HT1080 (cell line): ENCODE measurements at regions not wholly inside any gene's neighbourhood (a gene's known extent, or its start where the extent isn't known, plus 50 kb on each side); places are given as distances from the start of the nearest gene placed in this dataset.
"Not testable (repeated sequence)": the region's sequence is repeated elsewhere in the genome, so short reads cannot be mapped to it uniquely, and the experiment has no call there.

Source experiments
- DNase-seq: peaks from one replicate; pipeline ENCODE4 v3.0.0-alpha.2; 2015; ENCODE audit warnings: low read depth

DNA sequence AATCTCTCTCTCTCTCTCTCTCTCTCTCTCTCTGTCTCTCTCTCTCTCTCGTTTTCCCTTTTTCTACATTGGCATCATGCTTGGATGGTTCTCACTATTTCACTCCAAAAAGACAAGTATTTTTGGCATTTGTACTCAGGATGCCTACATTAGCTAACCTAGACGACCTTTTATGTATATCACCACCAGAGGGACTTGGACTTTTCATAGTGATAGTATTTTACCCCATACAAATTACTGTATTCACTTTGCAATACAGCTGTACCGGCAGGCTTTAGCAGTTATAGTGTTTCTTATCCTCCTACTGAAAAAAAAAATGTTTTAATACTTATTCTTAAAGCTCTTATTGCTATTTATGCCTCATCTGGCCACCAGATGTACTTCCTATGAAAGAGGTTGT, 687.2 kb upstream of the KLHL1 start:
- DNase-seq = no peak

- DNase-seq = no peak
Observed at GRCh38 chr13:70792121-70792520, 683.9 kb upstream of the KLHL1 start.

- DNase-seq = no peak
Observed at GRCh38 chr13:70789751-70790150, 681.5 kb upstream of the KLHL1 start.

GRCh38 chr13:70788074-70788473, 679.8 kb upstream of the KLHL1 start:
- no peak for DNase-seq

DNA sequence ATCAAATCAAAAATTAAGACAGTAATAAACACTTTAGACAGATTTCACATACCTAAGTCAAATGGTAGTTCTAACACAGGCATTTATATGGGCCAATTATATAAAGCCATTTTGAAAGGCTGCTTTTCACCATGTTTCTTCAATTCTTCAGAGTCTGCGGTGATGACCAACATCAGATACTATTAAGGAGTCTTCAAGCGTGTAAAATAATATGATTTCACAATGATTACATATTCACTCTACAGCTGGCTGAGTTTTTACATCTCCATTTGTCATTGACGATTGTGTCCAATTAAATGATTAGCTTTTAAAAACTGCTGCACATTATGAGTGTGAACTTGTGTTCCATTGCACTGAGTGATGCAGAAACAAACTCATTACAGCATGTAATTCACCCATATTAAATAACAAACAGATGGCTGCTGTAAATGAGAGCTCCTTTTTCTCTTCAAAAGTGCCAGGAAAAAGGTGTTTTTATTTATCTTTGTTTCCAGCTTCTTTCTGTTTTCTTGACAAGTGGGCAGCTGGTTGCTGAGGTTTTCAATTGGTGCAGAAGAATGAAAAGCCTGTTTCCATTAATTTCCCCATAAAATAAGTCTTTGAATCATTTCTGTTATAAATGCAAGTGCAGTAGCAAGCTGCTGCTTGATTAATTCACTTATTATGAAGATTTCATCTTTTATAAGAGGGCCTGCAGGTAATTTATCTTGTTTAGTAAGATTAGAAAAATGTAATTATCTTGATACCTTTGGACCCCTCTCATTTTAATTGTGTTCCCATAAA, 676.1 kb upstream of the KLHL1 start:
- no peak for DNase-seq

DNA sequence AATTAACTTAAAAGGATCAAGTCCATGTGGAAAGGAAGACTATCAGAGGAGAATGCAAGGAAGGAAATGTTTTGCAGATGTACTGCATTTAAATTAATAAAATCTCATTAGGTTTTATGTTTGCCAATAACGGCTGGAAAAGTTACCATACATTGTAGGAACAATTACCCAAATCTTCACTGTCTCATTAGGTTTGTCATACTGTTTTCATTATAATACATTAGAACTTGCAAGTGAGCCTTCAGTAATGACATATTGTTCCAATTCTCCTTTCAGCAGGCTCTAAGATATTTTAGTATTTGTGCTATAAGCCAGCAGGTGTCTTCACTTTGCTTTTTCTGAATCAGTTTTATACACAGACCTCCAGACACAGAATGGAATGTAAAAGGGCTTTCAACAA, 661.6 kb upstream of the KLHL1 start:
- no peak for DNase-seq

GRCh38 chr13:70758932-70759331, 650.7 kb upstream of the KLHL1 start:
- DNase-seq = no peak

GRCh38 chr13:70756088-70756487, 647.8 kb upstream of the KLHL1 start:
- no peak for DNase-seq

GRCh38 chr13:70755456-70755855, 647.2 kb upstream of the KLHL1 start:
- DNase-seq = no peak

DNA sequence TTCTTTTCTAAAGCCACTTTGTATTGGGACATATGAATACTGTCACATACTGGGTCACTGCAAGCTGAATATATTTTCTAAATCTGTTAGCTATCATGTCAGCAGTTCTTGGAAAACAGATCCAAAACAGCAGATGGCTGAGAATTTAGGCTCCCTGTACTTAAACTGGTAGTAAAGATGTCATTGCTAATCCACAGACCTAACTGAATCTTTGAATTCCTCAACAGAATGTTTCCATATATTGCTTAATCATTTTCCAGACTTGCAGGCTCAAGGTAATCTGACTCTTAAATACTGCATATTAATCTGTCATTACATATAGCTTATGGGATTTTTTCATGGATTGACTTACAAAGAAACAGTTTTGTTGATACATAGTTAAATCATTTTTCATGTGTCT, 639.0 kb upstream of the KLHL1 start:
- no peak for DNase-seq

DNA sequence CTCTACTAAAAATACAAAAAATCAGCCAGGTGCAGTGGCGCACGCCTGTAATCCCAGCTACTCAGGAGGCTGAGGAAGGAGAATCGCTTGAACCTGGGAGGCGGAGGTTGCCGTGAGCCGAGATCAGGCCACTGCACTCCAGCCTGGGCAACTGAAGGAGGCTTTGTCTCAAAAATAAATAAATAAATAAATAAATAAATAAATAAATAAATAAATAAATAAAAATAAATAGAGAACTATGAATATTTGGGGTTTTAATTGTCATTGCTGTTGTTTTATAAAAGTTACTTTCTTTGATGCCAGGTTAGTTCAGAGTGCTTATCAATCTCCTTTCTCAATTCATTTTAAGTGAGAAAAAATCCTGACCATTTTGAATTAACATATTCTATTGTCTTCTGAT, 638.2 kb upstream of the KLHL1 start:
- not testable (repeated sequence) for DNase-seq

DNA sequence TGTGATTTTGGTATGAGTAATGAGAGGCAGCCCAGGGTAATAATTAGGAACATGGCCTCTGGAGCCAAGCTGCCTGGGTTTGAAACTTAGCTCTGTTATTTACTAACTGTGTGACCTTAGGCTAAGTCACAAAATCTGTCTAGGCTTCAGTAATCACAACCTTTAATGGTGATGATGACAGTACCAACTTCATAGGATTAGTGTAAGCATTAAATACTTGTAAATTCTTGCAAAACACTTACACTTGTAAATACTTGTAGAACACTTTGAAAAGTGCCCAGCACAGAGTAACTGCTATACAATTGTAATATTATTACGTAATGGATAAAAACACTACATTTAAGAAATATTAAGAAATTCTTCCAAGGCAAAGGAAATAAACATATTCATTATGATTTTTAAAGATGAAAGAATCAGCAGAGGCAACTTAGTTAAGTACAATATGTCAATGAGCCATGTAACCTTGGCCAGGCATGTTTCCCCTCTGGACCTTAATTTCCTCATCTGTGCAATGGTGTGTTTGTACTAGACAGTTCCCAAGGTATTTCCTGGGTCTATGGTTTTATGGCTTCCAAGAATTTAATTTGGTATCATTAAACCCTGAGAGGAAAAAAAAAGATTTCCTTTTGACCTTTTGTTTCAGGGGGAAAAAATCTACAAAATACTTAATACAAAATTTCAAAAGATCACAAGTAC, 628.5 kb upstream of the KLHL1 start:
- DNase-seq = no peak

DNA sequence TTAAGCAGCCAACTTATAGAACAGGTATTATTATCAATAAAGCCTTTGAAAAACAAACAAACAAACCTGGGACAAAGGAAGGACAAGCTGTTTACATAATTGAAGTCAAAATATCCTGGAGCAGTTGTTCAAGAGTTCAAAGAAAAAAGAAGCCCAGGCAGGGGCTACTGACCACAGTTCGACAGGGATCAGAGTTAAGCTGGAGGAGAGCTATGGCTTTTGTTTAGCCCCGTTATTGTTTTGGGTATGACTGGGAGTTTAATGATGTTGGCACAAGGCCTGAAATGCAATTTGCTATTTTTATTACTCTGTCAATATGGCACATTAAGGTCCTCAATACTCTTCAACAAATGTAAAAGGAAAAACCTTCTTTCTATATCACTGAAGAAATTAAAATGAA, 624.4 kb upstream of the KLHL1 start:
- DNase-seq = no peak

DNA sequence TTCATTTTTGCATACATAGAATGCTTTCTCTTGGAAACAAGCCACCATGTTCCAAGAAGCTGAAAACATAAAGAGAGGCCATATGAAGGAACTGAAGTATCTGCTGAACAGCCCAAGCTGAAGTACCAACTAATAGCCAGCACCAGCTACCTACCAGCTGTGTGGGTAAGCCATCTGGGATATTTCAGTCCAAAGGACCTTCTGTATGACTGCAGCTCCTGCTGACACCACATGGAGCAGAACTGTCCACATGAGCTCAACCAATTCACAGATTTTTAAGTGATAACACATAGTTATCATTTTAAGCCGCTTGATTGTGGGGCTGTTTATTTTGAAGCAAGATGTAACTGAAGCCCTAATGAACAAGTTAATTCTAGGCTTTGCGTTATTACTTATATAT, 621.1 kb upstream of the KLHL1 start:
- no peak for DNase-seq

GRCh38 chr13:70723732-70724131, 615.5 kb upstream of the KLHL1 start:
- peak; percentile 6 for DNase-seq

DNA sequence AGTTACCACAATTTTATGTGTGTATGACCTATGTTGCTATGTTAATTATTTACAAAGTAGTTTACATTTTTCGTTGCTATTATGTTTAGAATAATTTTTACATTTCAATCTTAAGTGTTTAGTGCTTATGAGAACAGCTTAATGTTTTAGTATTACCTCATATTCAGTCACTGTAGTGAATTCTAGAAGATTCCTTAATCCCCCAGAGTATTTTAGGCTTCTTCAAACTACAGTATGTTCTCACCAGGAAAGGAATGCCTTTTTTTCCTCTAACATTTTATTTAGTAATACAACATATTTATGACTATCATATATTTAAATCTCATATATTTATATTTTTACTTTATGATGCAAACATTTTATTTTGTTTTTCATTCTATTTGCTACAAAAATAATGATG, 612.1 kb upstream of the KLHL1 start:
- no peak for DNase-seq

DNA sequence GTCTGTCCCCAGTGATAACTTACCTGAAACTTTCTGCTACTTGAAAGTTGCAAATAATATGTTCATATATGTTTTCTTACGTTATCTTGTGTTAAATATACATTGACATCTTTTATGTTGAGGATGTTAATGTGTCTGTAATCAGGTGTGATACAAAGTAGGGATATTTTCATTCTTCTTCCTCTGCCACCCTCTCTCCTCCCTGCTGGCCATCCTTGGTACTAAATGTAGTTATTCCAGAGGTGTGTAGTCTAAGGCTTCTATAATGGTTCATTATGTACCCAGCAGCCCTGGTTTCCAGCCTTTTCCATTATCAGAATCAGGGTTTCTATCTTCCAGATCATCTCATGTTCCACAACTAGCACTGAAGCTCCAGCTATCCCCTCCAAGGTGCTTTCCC, 606.7 kb upstream of the KLHL1 start:
- DNase-seq = no peak

DNA sequence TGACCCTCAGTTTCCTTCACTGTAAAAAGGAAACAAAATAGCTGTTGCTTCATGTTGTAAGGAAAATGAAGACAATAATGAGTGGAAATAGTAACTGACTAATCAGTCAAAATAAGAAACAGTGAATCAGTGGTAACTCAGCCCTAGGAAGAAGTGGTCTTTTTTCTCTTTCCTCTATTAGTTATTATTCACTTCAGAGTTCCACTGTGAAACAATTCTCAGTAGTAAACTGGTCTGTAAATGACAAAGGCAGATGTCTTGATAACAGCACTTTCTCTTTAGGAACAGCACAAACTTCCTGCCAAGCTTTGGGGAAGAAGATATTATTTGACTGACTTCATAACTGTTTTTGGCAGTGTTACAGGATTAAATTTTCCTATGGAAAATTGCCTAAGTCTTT, 600.5 kb upstream of the KLHL1 start:
- DNase-seq = no peak

DNA sequence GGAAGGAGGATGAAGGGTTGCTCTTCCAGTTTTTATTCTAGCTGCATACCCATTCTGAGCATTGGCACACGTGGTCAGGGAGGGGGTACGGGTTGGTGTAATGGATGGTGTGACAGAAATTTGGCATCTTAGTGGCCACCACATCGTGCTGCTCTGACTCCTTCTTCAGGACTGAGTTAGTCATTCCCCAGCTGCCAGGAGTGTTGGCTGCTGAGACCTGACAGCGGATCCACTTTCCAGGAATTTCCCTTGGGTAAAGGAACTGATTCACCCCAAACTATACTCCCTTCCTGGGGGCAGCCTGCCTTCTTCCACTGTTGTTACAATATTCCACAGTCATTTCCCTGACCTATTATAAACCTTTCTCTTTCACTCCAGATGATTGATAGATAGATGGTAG, 595.5 kb upstream of the KLHL1 start:
- DNase-seq = peak; percentile 81

- no peak for DNase-seq
Observed at GRCh38 chr13:70694996-70695715, 586.9 kb upstream of the KLHL1 start.

DNA sequence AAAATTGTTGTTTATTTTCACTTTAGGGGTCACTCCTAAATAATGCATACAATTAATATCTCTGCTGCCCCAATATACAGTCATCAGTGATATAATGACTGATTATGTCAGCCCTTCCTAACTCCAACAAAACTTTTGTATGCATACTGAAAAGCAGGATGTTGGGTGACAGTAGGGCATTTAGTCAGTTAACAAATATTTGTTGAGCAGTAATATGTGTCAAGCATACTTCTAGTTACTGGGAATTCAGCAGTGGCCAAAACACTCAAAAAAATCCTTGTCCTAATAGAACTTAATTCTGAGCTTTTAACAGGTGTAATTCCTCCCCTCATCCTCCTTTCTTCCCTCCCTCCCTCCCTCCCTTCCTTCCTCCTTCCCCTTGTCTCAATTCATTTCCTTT, 560.7 kb upstream of the KLHL1 start:
- DNase-seq = no peak

DNA sequence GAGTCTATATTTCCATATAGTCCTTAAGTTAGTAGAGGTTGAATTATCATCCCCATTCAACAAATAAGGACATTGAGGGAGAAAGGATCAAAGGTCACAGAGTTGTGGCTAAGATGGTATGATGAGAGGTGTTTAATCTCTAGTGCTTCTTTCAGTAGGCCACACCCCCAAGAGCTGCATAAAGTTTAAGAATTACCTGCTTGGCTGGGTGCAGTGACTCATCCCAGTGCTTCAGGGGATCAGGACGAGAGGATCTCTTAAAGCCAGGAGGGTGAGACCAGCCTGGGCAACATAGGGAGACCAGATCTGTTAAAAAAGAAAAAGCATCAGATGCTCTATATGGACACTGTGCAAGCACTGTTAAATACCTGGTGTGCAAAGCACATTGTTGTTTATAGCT, 560.0 kb upstream of the KLHL1 start:
- peak; percentile 7 for DNase-seq
